ENCODE measurements at regions not wholly inside any gene's neighbourhood (a gene's known extent, or its start where the extent isn't known, plus 50 kb on each side); places are given as distances from the start of the nearest gene placed in this dataset.

DNA sequence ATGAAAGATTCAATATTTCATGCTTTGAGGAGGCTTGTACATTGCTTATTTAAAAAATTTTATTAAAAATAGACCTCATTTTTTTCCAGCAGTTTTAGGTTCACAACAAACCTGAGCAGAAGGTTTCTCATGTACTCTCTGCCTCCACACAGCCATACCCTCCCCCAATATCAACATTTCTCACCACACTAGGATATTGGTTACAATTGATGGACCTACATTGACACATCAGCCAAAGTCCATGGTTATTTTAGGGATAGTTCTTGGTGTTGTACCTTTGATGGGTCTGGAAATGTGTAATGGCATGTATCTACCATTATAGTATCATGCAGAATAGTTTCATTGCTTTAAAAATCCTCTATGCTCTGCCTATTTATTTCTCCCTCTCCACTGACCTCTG is 611.0 kb downstream of the KCTD8 start:
- no peak for TF ChIP-seq SIN3A (IDR thresholded peaks at IDR 0.05; ENCODE audit: borderline replicate concordance, insufficient read depth, low read length)
- no peak for TF ChIP-seq FOXP2 (optimal IDR thresholded peaks at IDR 0.05; ENCODE audit: borderline replicate concordance, extremely low read depth, extremely low read length, insufficient read depth)
- no peak for TF ChIP-seq POLR2AphosphoS5 (IDR thresholded peaks at IDR 0.05; ENCODE audit: low read depth, low read length)
- no peak for TF ChIP-seq TAF1 (IDR thresholded peaks at IDR 0.05; ENCODE audit: borderline replicate concordance, insufficient read depth, low read length)
- TF ChIP-seq REST (IDR thresholded peaks at IDR 0.05; ENCODE audit: insufficient read depth in 1 of 2, low read depth in 2 of 2, low read length in 2 of 2): no peak

DNA sequence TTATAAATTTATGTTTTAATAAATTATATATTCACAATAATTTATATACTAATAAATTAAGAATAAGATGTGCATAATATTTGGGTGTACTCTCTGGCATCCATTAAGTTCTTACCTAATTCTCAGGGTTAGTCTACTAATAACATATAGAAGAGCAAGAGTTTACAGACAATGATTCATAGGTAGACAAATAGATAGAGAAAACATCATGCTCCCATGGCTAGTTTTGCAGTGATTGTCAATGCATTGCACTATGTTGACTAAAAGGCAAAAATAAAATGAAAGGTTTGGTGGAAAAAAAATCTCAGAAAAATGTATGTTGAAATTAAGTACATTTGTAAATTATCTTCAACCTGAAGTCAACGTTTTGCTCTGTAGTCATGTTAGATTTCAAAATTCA is 606.0 kb downstream of the KCTD8 start:
- TF ChIP-seq TAF1 (IDR thresholded peaks at IDR 0.05; ENCODE audit: borderline replicate concordance, insufficient read depth, low read length) (no peak), REST (IDR thresholded peaks at IDR 0.05; ENCODE audit: insufficient read depth in 1 of 2, low read depth in 2 of 2, low read length in 2 of 2) (no peak), SIN3A (IDR thresholded peaks at IDR 0.05; ENCODE audit: borderline replicate concordance, insufficient read depth, low read length) (no peak), FOXP2 (optimal IDR thresholded peaks at IDR 0.05; ENCODE audit: borderline replicate concordance, extremely low read depth, extremely low read length, insufficient read depth) (no peak), POLR2AphosphoS5 (IDR thresholded peaks at IDR 0.05; ENCODE audit: low read depth, low read length) (no peak)

DNA sequence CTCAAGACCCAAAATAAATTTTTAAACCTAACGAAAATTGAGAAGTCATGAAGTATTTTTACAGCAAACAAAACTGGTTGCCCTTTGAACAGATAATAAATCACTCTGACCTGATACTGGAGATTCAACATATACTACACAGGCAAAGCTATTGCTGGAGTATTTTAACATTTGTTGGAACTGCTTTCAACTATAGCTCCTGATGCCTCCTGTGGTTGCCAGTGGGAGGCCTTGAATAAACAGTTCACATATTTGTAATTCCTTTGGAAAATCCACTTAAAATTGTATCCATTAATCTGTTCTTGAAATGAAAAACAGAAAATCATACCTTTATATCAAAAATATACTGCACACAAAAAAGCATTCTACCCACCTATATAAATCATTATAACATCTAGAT is 605.1 kb downstream of the KCTD8 start:
- TF ChIP-seq REST (IDR thresholded peaks at IDR 0.05; ENCODE audit: insufficient read depth in 1 of 2, low read depth in 2 of 2, low read length in 2 of 2) (no peak), FOXP2 (optimal IDR thresholded peaks at IDR 0.05; ENCODE audit: borderline replicate concordance, extremely low read depth, extremely low read length, insufficient read depth) (no peak), TAF1 (IDR thresholded peaks at IDR 0.05; ENCODE audit: borderline replicate concordance, insufficient read depth, low read length) (no peak), SIN3A (IDR thresholded peaks at IDR 0.05; ENCODE audit: borderline replicate concordance, insufficient read depth, low read length) (no peak), POLR2AphosphoS5 (IDR thresholded peaks at IDR 0.05; ENCODE audit: low read depth, low read length) (no peak)

- no peak for TF ChIP-seq TAF1 (IDR thresholded peaks at IDR 0.05; ENCODE audit: borderline replicate concordance, insufficient read depth, low read length)
- TF ChIP-seq POLR2AphosphoS5 (IDR thresholded peaks at IDR 0.05; ENCODE audit: low read depth, low read length): no peak
- no peak for TF ChIP-seq FOXP2 (optimal IDR thresholded peaks at IDR 0.05; ENCODE audit: borderline replicate concordance, extremely low read depth, extremely low read length, insufficient read depth)
- no peak for TF ChIP-seq SIN3A (IDR thresholded peaks at IDR 0.05; ENCODE audit: borderline replicate concordance, insufficient read depth, low read length)
- TF ChIP-seq REST (IDR thresholded peaks at IDR 0.05; ENCODE audit: insufficient read depth in 1 of 2, low read depth in 2 of 2, low read length in 2 of 2): no peak
These were observed 602.5 kb downstream of the KCTD8 start for GRCh38 chr4:43846111-43846587.
